GM19023 (cell line): ENCODE measurements at regions not wholly inside any gene's neighbourhood (a gene's known extent, or its start where the extent isn't known, plus 50 kb on each side); places are given as distances from the start of the nearest gene placed in this dataset.
"Not testable (repeated sequence)": the region's sequence is repeated elsewhere in the genome, so short reads cannot be mapped to it uniquely, and the experiment has no call there.

Experiments used
- ATAC-seq: cut with Tn5 transposase; IDR thresholded peaks from one replicate; pipeline ENCODE4 v1.9.1; 2021; ENCODE audit warnings: mild to moderate bottlenecking, moderate library complexity; ENCODE audit not compliant: unreplicated experiment

GRCh38 chr1:58076258-58076657 lies 470.3 kb downstream of the OMA1 start:
- no peak for ATAC-seq

GRCh38 chr1:58075188-58075578 lies 471.3 kb downstream of the OMA1 start:
- no peak for ATAC-seq

GRCh38 chr1:58072450-58072849 lies 474.1 kb downstream of the OMA1 start:
- ATAC-seq: no peak

GRCh38 chr1:58067082-58067481 lies 479.4 kb downstream of the OMA1 start:
- no peak for ATAC-seq

GRCh38 chr1:58065520-58065919 lies 481.0 kb downstream of the OMA1 start:
- no peak for ATAC-seq

- ATAC-seq: no peak
Observed at GRCh38 chr1:58064166-58064565, 482.4 kb downstream of the OMA1 start.

- ATAC-seq: no peak
Observed at GRCh38 chr1:58063095-58063494, 483.4 kb downstream of the OMA1 start.

GRCh38 chr1:58062635-58063034 lies 483.9 kb downstream of the OMA1 start:
- no peak for ATAC-seq

- ATAC-seq: no peak
Observed at GRCh38 chr1:58060559-58061170, 485.9 kb downstream of the OMA1 start.

GRCh38 chr1:58059789-58060188 lies 486.7 kb downstream of the OMA1 start:
- no peak for ATAC-seq

GRCh38 chr1:58058323-58058722 lies 488.2 kb downstream of the OMA1 start:
- ATAC-seq: no peak

- ATAC-seq: no peak
Observed at GRCh38 chr1:58057826-58058225, 488.7 kb downstream of the OMA1 start.

- ATAC-seq: not testable (repeated sequence)
Observed at GRCh38 chr1:58051187-58051586, 495.3 kb downstream of the OMA1 start.

GRCh38 chr1:58047265-58047858 lies 499.2 kb downstream of the OMA1 start:
- ATAC-seq: no peak

GRCh38 chr1:58045094-58045705 lies 501.3 kb downstream of the OMA1 start:
- ATAC-seq: no peak

GRCh38 chr1:58041621-58042020 lies 504.9 kb downstream of the OMA1 start:
- ATAC-seq: no peak

GRCh38 chr1:58038574-58038973 lies 508.0 kb downstream of the OMA1 start:
- ATAC-seq: no peak

GRCh38 chr1:58035523-58035922 lies 511.0 kb downstream of the OMA1 start:
- ATAC-seq: no peak

GRCh38 chr1:58033311-58033710 lies 513.2 kb downstream of the OMA1 start:
- no peak for ATAC-seq

GRCh38 chr1:58032611-58033073 lies 513.9 kb downstream of the OMA1 start:
- no peak for ATAC-seq

GRCh38 chr1:58031416-58031815 lies 515.1 kb downstream of the OMA1 start:
- no peak for ATAC-seq

GRCh38 chr1:58030456-58030855 lies 516.1 kb downstream of the OMA1 start:
- no peak for ATAC-seq
